Smooth muscle cell (in vitro differentiated cells): ENCODE measurements at regions not wholly inside any gene's neighbourhood (a gene's known extent, or its start where the extent isn't known, plus 50 kb on each side); places are given as distances from the start of the nearest gene placed in this dataset.

Experiments
- DNase-seq: peaks from one replicate; lab custom pipeline; 2025; ENCODE audit not compliant: unreplicated experiment; lab: John Stamatoyannopoulos, UW
- H2AFZ ChIP-seq: fragments of 200-600 bp; sonication (generic); 2 replicates; pipeline ENCODE4 v1.6.0; 2016; ENCODE audit warnings: antibody characterized with exemption, low read depth, mild to moderate bottlenecking
- H3F3A ChIP-seq: fragments of 200-600 bp; sonication (generic); 2 replicates; pipeline ENCODE4 v1.6.0; 2017; ENCODE audit warnings: antibody characterized with exemption, low read depth
- H3K27ac ChIP-seq: fragments of 200-600 bp; sonication (generic); 2 replicates; pipeline ENCODE4 v1.5.1; 2016; ENCODE audit warnings: low read depth, mild to moderate bottlenecking
- H3K27me3 ChIP-seq: fragments of 200-600 bp; sonication (generic); 2 replicates; pipeline ENCODE4 v1.6.1; 2016; ENCODE audit warnings: low read depth, mild to moderate bottlenecking
- H3K36me3 ChIP-seq: fragments of 200-600 bp; sonication (generic); 2 replicates; pipeline ENCODE4 v1.5.1; 2016; ENCODE audit warnings: low read depth
- H3K4me1 ChIP-seq: fragments of 200-600 bp; sonication (generic); 2 replicates; pipeline ENCODE4 v1.5.1; 2016; ENCODE audit warnings: low read depth
- H3K4me2 ChIP-seq: fragments of 200-600 bp; sonication (generic); 2 replicates; pipeline ENCODE4 v1.6.0; 2016; ENCODE audit warnings: mild to moderate bottlenecking
- H3K4me3 ChIP-seq: fragments of 200-600 bp; sonication (generic); 2 replicates; pipeline ENCODE4 v1.5.1; 2016; ENCODE audit warnings: mild to moderate bottlenecking
- H3K79me2 ChIP-seq: fragments of 200-600 bp; sonication (generic); 2 replicates; pipeline ENCODE4 v1.6.0; 2016; ENCODE audit warnings: low read depth, mild to moderate bottlenecking
- H3K9ac ChIP-seq: fragments of 200-600 bp; sonication (generic); 2 replicates; pipeline ENCODE4 v1.6.0; 2016; ENCODE audit warnings: low read depth
- H3K9me3 ChIP-seq: fragments of 200-600 bp; sonication (generic); replicated peaks from 2 replicates; pipeline ENCODE4 v1.5.1; 2016; ENCODE audit warnings: low read depth
- H4K20me1 ChIP-seq: fragments of 200-600 bp; sonication (generic); 2 replicates; pipeline ENCODE4 v1.6.0; 2016; ENCODE audit warnings: low read depth
- WGBS: methylation state at CpG from one replicate; pipeline ENCODE4 v1.1.7; 2016; ENCODE audit warnings: low lambda C conversion rate; 5-methylcytosine and 5-hydroxymethylcytosine counted together
- TF ChIP-seq, protein P1 (sequence below): fragments of 200-600 bp; sonication (generic); IDR thresholded peaks from 2 replicates; pipeline ENCODE4 v1.5.1; 2017; ENCODE audit warnings: borderline replicate concordance, mild to moderate bottlenecking, antibody characterized with exemption; ENCODE audit not compliant: insufficient read depth, poor library complexity, severe bottlenecking

DNA sequence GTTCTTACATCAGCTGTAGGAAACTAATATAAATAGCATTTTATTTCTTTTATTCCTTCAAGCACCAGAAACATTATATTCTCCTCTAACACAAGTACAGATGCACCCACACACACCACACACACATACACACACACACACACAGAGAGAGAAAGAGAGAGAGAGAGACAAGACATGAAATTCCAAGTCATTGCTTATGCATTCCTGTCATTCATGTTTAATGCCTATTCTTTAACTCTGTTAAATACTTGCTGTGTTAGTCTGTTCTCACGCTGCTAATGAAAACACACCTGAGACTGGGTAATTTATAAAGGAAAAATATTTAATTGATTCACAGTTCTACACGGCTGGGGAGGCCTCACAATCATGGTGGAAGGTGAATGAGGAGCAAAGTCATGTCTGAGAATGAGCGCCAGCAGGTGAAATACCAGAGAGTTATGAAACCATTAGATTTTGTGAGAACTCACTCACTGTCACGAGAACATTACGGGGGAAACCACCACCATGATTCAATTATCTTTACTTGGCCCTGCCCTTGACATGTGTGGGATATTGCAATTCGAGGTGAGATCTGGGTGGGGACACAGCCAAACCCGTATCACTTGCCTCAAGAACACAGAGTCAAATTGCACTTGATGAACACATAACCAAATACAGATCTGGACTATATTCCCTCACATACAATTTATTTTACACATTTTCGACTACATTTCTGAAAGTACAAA, 1058.1 kb upstream of the TMPRSS15 start:
- Histone ChIP-seq H4K20me1 (no peaks in the 10 kb centered on the region), H3K9ac (no peak overlapping the region), H3K4me2 (no peak overlapping the region), H3K4me1 (no peaks in the 10 kb centered on the region), H2AFZ (no peak overlapping the region), H3K9me3 (no peaks in the 10 kb centered on the region), H3K4me3 (no peak overlapping the region), H3K79me2 (no peaks in the 10 kb centered on the region), H3K27me3 (no peaks in the 10 kb centered on the region), H3K27ac (no peak overlapping the region), H3K36me3 (no peaks in the 10 kb centered on the region), H3F3A (no peaks in the 10 kb centered on the region)
- WGBS: 90% methylated on average over 8 of the region's 8 CpGs
- DNase-seq: no peak
- TF ChIP-seq, protein P1, sequence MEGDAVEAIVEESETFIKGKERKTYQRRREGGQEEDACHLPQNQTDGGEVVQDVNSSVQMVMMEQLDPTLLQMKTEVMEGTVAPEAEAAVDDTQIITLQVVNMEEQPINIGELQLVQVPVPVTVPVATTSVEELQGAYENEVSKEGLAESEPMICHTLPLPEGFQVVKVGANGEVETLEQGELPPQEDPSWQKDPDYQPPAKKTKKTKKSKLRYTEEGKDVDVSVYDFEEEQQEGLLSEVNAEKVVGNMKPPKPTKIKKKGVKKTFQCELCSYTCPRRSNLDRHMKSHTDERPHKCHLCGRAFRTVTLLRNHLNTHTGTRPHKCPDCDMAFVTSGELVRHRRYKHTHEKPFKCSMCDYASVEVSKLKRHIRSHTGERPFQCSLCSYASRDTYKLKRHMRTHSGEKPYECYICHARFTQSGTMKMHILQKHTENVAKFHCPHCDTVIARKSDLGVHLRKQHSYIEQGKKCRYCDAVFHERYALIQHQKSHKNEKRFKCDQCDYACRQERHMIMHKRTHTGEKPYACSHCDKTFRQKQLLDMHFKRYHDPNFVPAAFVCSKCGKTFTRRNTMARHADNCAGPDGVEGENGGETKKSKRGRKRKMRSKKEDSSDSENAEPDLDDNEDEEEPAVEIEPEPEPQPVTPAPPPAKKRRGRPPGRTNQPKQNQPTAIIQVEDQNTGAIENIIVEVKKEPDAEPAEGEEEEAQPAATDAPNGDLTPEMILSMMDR: no peak

DNA sequence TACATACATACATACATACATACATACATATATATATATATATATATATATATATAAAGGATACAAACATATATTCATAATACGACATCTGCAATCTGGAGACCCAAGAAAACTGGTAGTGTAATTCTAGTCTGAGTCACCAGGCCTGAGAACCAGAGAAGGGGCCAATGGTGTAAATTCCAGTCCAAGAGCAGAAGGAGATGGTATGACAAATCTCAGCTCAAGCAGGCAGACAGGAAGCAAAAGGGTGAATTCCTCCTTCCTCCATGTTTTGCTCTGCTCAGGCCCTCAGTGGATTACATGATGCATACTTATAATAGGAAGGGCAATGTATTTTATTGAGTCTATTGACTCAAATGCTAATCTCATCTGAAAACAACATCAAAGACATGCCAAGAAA, 1060.4 kb upstream of the TMPRSS15 start:
- Histone ChIP-seq H3F3A (no peaks in the 10 kb centered on the region), H3K79me2 (no peaks in the 10 kb centered on the region), H4K20me1 (no peaks in the 10 kb centered on the region), H3K27me3 (no peaks in the 10 kb centered on the region), H3K4me1 (no peaks in the 10 kb centered on the region), H3K9ac (no peak overlapping the region), H3K4me2 (no peak overlapping the region), H3K27ac (no peak overlapping the region), H3K36me3 (no peaks in the 10 kb centered on the region), H3K4me3 (no peak overlapping the region), H2AFZ (no peak overlapping the region), H3K9me3 (no peaks in the 10 kb centered on the region)
- no peak for DNase-seq
- WGBS: 67% methylated on average over 1 of the region's 1 CpG
- TF ChIP-seq, protein P1: no peak

DNA sequence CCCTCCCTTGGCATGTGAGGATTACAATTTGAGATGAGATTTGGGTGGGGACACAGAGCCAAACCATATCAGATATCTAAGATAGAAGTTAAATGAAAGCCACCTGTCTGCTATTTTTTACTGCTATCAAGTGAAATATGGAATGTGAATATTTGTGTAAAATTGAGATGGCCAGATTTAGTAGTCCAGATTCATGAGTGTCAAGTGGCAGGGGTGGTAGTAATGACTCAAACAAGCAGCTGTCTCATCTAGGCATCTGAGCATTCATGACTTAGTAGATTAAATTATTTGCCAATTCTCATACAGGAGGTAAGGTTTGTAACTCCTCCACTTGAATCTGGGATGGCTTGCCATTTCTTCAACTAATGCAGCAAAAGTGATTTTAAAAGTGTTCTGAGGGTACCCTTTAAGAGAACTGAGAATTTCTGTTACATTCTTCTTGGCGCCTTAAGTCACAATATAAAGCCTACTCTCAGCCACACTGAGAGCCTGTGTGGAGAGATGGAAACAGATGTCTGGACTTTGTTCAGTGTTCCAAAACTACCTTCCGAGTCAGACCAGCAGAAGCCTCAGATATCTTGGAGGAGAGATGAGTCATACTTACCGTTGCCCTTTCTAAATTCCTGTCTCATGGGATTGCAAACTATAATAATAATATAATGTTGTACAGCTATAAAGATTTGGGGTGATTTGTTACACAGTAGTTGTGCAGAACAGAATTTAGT, 1065.6 kb upstream of the TMPRSS15 start:
- TF ChIP-seq, protein P1: no peak
- H3K9ac ChIP-seq: no peak overlapping the region
- H3K79me2 ChIP-seq: no peaks in the 10 kb centered on the region
- H3K4me2 ChIP-seq: no peak overlapping the region
- H3K27ac ChIP-seq: no peak overlapping the region
- no peaks in the 10 kb centered on the region for H3K36me3 ChIP-seq
- H3F3A ChIP-seq: no peaks in the 10 kb centered on the region
- no peaks in the 10 kb centered on the region for H3K27me3 ChIP-seq
- no peaks in the 10 kb centered on the region for H3K4me1 ChIP-seq
- no peaks in the 10 kb centered on the region for H4K20me1 ChIP-seq
- H3K4me3 ChIP-seq: no peak overlapping the region
- H2AFZ ChIP-seq: no peak overlapping the region
- 52% methylated on average over 3 of the region's 3 CpGs for WGBS
- no peaks in the 10 kb centered on the region for H3K9me3 ChIP-seq
- no peak for DNase-seq
